Transverse colon (tissue), 3 donors: ENCODE measurements at regions not wholly inside any gene's neighbourhood (a gene's known extent, or its start where the extent isn't known, plus 50 kb on each side); places are given as distances from the start of the nearest gene placed in this dataset.

Experiments used
- CTCF ChIP-seq, 5 experiments: fragments of 200-600 bp in 3 of 5; fragments of 450-650 bp in 2 of 5; sonication (generic) in 3 of 5; IDR thresholded peaks; 1 replicate in 2 of 5; 2 replicates in 3 of 5; pipeline ENCODE4 v1.5.1; 2016 to 2017; ENCODE audit warnings: antibody characterized with exemption in 5 of 5, inconsistent platforms in 3 of 5, mild to moderate bottlenecking in 2 of 5, moderate library complexity in 1 of 5
- EP300 ChIP-seq: sonication (generic); formaldehyde crosslinking; IDR thresholded peaks from one replicate; pipeline ENCODE4 v1.6.1; 2017; ENCODE audit warnings: antibody characterized with exemption, low read depth
- POLR2A ChIP-seq: fragments of 450-650 bp; IDR thresholded peaks from one replicate; pipeline ENCODE4 v1.6.1; 2016; ENCODE audit warnings: antibody characterized with exemption, mild to moderate bottlenecking, moderate library complexity

DNA sequence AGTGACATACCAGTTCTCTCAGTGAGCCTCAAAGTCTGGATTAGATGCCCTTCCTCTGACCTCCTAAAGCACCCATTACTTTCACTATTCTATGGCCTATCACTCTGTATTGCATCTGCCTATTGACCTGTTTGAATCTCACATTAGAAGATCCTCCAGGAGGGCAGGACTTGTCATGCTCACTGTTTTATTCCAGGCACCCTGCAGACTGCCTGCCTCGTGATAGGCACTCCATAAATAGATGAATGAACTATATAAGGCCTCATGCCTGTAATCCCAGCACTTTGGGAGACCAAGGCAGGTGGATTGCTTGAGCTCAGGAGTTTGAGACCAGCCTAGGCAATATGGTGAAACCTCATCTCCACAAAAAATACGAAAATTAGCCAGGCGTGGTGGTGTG, 160.1 kb upstream of the CADM1 start:
- TF ChIP-seq EP300 (no peak), POLR2A (no peak), CTCF (IDR thresholded peaks at IDR 0.05) (no peak)
